Ovary (tissue), 7 donors: ENCODE measurements at regions not wholly inside any gene's neighbourhood (a gene's known extent, or its start where the extent isn't known, plus 50 kb on each side); places are given as distances from the start of the nearest gene placed in this dataset.

Source experiments
- DNase-seq, 5 donors: peaks; one replicate each; pipeline ENCODE4 v3.0.0-alpha.2; 2019 to 2020
- H3K27ac ChIP-seq, 2 donors: fragments of 200-600 bp; one replicate each; pipeline versions ENCODE4 v1.5.1 to v1.8.0; 2019 to 2022
- H3K27me3 ChIP-seq: fragments of 200-600 bp; one replicate; pipeline ENCODE4 v1.8.0; 2022
- H3K36me3 ChIP-seq: fragments of 200-600 bp; sonication (generic); one replicate; pipeline ENCODE4 v1.5.1; 2019
- H3K4me1 ChIP-seq: one replicate; pipeline ENCODE4 v1.8.1; 2013; ENCODE audit warnings: mild to moderate bottlenecking, moderate library complexity; ENCODE audit not compliant: insufficient read depth
- H3K4me3 ChIP-seq: fragments of 200-600 bp; sonication (generic); one replicate; pipeline ENCODE4 v1.5.1; 2017
- H3K9me3 ChIP-seq, 2 donors: fragments of 200-600 bp in 1 of 2; sonication (generic) in 1 of 2; one replicate each; pipeline versions ENCODE4 v1.5.1 to v1.8.1; 2013 to 2019; ENCODE audit warnings: mild to moderate bottlenecking in 1 of 2, moderate library complexity in 1 of 2
- CTCF ChIP-seq, 3 donors: fragments of 450-650 bp in 2 of 3; fragments of 200-600 bp in 1 of 3; IDR thresholded peaks; one replicate each; pipeline versions ENCODE4 v1.5.1 to v1.8.0; 2016 to 2022; ENCODE audit warnings: antibody characterized with exemption in 3 of 3, mild to moderate bottlenecking in 1 of 3
- EP300 ChIP-seq: sonication (generic); formaldehyde crosslinking; IDR thresholded peaks from one replicate; pipeline ENCODE4 v1.6.1; 2017; ENCODE audit warnings: antibody characterized with exemption
- POLR2A ChIP-seq: fragments of 450-650 bp; IDR thresholded peaks from one replicate; pipeline ENCODE4 v1.6.1; 2017; ENCODE audit warnings: antibody characterized with exemption, mild to moderate bottlenecking, moderate library complexity
- WGBS, 3 donors: extraction: QIAGEN DNeasy Blood & Tissue Kit in 1 of 3; methylation state at CpG; one replicate each; pipeline versions ENCODE4 v1.1.5 to v1.1.7; 2013 to 2017; 5-methylcytosine and 5-hydroxymethylcytosine counted together
- intact Hi-C, 4 donors: fragments of 100-400 bp; cut with DNase I; formaldehyde crosslinking; loops; one replicate each; pipeline versions ENCODE4 v1.11.0 to v1.15.1; 2022 to 2023
- donor health status: DM: no; HTN: no; CAD: no; lungs with moderate emphysema.
- donor health status: DM: no; HTN: no; CAD: no.
- donor health status: Bipolar disorder and iron deficiency.
- donor health status: DM: no; HTN: no; CAD: no.
- donor health status: DM: yes; HTN: yes; CAD: no.

- WGBS, 3 donors, result 72 to 89% (median 83%) methylated on average over 3 of the region's 3 CpGs
- DNase-seq, result no peak
- H3K27me3 ChIP-seq, result no peaks in the 10 kb centered on the region
- intact Hi-C loops, result no loop called here
- H3K9me3 ChIP-seq, result no peaks in the 10 kb centered on the region
- no peak for TF ChIP-seq POLR2A
- TF ChIP-seq CTCF (IDR thresholded peaks at IDR 0.05), result no peak
- no peak for TF ChIP-seq EP300
- H3K4me3 ChIP-seq, result no peak overlapping the region
- no peak overlapping the region for H3K27ac ChIP-seq
- H3K36me3 ChIP-seq, result no peaks in the 10 kb centered on the region
- H3K4me1 ChIP-seq, result no peaks in the 10 kb centered on the region
Observed at GRCh38 chr11:23543651-23544222, 683.5 kb upstream of the CCDC179 start.

GRCh38 chr11:23551706-23552105, 691.4 kb upstream of the CCDC179 start:
- Histone ChIP-seq H3K9me3 (no peaks in the 10 kb centered on the region), H3K4me1 (no peaks in the 10 kb centered on the region), H3K27me3 (no peaks in the 10 kb centered on the region), H3K36me3 (no peaks in the 10 kb centered on the region), H3K27ac (no peak overlapping the region), H3K4me3 (no peak overlapping the region)
- intact Hi-C loops, result no loop called here
- DNase-seq, result no peak
- TF ChIP-seq CTCF (IDR thresholded peaks at IDR 0.05) (no peak), EP300 (no peak), POLR2A (no peak)
- 56 to 96% (median 79%) methylated on average over 1 of the region's 1 CpG for WGBS, 3 donors

- H3K9me3 ChIP-seq, result no peaks in the 10 kb centered on the region
- H3K36me3 ChIP-seq, result no peaks in the 10 kb centered on the region
- DNase-seq, result no peak
- H3K4me3 ChIP-seq, result no peak overlapping the region
- intact Hi-C loops, result no loop called here
- 90 to 100% (median 96%) methylated on average over 1 of the region's 1 CpG for WGBS, 3 donors
- no peaks in the 10 kb centered on the region for H3K27me3 ChIP-seq
- H3K27ac ChIP-seq, result no peak overlapping the region
- TF ChIP-seq POLR2A, result no peak
- TF ChIP-seq CTCF (IDR thresholded peaks at IDR 0.05), result no peak
- no peak for TF ChIP-seq EP300
- H3K4me1 ChIP-seq, result no peaks in the 10 kb centered on the region
Observed at GRCh38 chr11:23554002-23554401, 693.7 kb upstream of the CCDC179 start.

- Histone ChIP-seq H3K27ac (no peak overlapping the region), H3K9me3 (no peaks in the 10 kb centered on the region), H3K4me1 (no peaks in the 10 kb centered on the region), H3K4me3 (no peak overlapping the region), H3K27me3 (no peaks in the 10 kb centered on the region), H3K36me3 (no peaks in the 10 kb centered on the region)
- no peak for DNase-seq
- 61 to 67% (median 66%) methylated on average over 1 of the region's 1 CpG for WGBS, 3 donors
- intact Hi-C loops, result loop anchor here in 1 of 4 donors (1.0 kb wide), 1 partner anchor 9 kb away; no protein-coding TSS in a partner anchor
- no peak for TF ChIP-seq POLR2A
- no peak for TF ChIP-seq CTCF (IDR thresholded peaks at IDR 0.05)
- no peak for TF ChIP-seq EP300
Observed at GRCh38 chr11:23555085-23555484, 694.8 kb upstream of the CCDC179 start.
